ENCODE measurements at regions not wholly inside any gene's neighbourhood (a gene's known extent, or its start where the extent isn't known, plus 50 kb on each side); places are given as distances from the start of the nearest gene placed in this dataset.

GRCh38 chr5:84861306-84861705, 476.6 kb upstream of the EDIL3 start:
- Histone ChIP-seq H3K27me3 (ENCODE audit: control insufficient read depth in 1 of 2, insufficient read depth in 2 of 2, low read length in 2 of 2) (no peaks in the 10 kb centered on the region), H3K4me2 (ENCODE audit: low read depth, low read length) (no peak overlapping the region), H3K27ac (ENCODE audit: extremely low read length, insufficient read depth, low read length) (no peak overlapping the region), H3K9ac (ENCODE audit: insufficient read depth, low read depth, low read length) (no peak overlapping the region), H3K79me2 (ENCODE audit: insufficient read depth, low read length) (no peaks in the 10 kb centered on the region), H3K9me3 (ENCODE audit: low read length) (no peaks in the 10 kb centered on the region), H3K36me3 (replicated peaks in 1 of 2; ENCODE audit: control insufficient read depth in 1 of 2, insufficient read depth in 2 of 2, low read length in 2 of 2) (no peaks in the 10 kb centered on the region), H3K4me1 (ENCODE audit: insufficient read depth, low read length) (no peaks in the 10 kb centered on the region), H4K20me1 (ENCODE audit: insufficient read depth, low read length) (no peaks in the 10 kb centered on the region), H3K4me3 (replicated peaks in 1 of 3; ENCODE audit: insufficient read depth in 1 of 3, low read depth in 2 of 3, low read length in 3 of 3) (no peak overlapping the region), H2AFZ (ENCODE audit: low read length) (no peak overlapping the region)
- ChIA-PET POLR2A (no interaction called here), CTCF (ENCODE audit: low intra/inter-chr PET ratio, low total read pairs) (no interaction called here)
- BruUV-seq (replicated peaks) = no TSS peak
- FAIRE-seq (no peak), ATAC-seq (no peak), DNase-seq (ENCODE audit: low spot score) (no peak)
- intact Hi-C loops (cut with micrococcal nuclease; ENCODE audit: unreplicated experiment) = no loop called here
- WGBS (ENCODE audit: low lambda C conversion rate) = 0% methylated on average over 2 of the region's 2 CpGs
- in situ Hi-C loops (cut with HindIII; ENCODE audit: extremely low pct_ligation_motif_present, low pct_unique_long_range_greater_than_20kb) = no loop called here
- TF ChIP-seq KLF6 (CRISPR knock-in tag; IDR thresholded peaks at IDR 0.05) (no peak), FOXJ3 (CRISPR knock-in tag; IDR thresholded peaks at IDR 0.05; ENCODE audit: borderline replicate concordance) (no peak), NFE2L2 (IDR thresholded peaks at IDR 0.05; ENCODE audit: low read length) (no peak), REPIN1 (CRISPR knock-in tag; IDR thresholded peaks at IDR 0.05; ENCODE audit: borderline replicate concordance, low read depth) (no peak), KDM1A (CRISPR knock-in tag; IDR thresholded peaks at IDR 0.05) (no peak), HNRNPLL (IDR thresholded peaks at IDR 0.05; ENCODE audit: low read depth, low read length, poor library complexity, severe bottlenecking) (no peak), JUND (CRISPR knock-in tag; IDR thresholded peaks at IDR 0.05) (no peak), SCMH1 (CRISPR knock-in tag; IDR thresholded peaks at IDR 0.05; ENCODE audit: borderline replicate concordance) (no peak), HIC2 (CRISPR knock-in tag; IDR thresholded peaks at IDR 0.05; ENCODE audit: low read depth) (no peak), NFIB (CRISPR knock-in tag; IDR thresholded peaks at IDR 0.05; ENCODE audit: borderline replicate concordance) (no peak), ZNF703 (CRISPR knock-in tag; IDR thresholded peaks at IDR 0.05; ENCODE audit: borderline replicate concordance) (no peak)
- TF ChIP-seq, protein P1, sequence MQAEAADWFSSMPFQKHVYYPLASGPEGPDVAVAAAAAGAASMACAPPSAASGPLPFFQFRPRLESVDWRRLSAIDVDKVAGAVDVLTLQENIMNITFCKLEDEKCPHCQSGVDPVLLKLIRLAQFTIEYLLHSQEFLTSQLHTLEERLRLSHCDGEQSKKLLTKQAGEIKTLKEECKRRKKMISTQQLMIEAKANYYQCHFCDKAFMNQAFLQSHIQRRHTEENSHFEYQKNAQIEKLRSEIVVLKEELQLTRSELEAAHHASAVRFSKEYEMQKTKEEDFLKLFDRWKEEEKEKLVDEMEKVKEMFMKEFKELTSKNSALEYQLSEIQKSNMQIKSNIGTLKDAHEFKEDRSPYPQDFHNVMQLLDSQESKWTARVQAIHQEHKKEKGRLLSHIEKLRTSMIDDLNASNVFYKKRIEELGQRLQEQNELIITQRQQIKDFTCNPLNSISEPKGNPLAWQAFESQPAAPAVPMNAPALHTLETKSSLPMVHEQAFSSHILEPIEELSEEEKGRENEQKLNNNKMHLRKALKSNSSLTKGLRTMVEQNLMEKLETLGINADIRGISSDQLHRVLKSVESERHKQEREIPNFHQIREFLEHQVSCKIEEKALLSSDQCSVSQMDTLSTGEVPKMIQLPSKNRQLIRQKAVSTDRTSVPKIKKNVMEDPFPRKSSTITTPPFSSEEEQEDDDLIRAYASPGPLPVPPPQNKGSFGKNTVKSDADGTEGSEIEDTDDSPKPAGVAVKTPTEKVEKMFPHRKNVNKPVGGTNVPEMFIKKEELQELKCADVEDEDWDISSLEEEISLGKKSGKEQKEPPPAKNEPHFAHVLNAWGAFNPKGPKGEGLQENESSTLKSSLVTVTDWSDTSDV (CRISPR knock-in tag; IDR thresholded peaks at IDR 0.05) = no peak
- TF ChIP-seq, protein P2, sequence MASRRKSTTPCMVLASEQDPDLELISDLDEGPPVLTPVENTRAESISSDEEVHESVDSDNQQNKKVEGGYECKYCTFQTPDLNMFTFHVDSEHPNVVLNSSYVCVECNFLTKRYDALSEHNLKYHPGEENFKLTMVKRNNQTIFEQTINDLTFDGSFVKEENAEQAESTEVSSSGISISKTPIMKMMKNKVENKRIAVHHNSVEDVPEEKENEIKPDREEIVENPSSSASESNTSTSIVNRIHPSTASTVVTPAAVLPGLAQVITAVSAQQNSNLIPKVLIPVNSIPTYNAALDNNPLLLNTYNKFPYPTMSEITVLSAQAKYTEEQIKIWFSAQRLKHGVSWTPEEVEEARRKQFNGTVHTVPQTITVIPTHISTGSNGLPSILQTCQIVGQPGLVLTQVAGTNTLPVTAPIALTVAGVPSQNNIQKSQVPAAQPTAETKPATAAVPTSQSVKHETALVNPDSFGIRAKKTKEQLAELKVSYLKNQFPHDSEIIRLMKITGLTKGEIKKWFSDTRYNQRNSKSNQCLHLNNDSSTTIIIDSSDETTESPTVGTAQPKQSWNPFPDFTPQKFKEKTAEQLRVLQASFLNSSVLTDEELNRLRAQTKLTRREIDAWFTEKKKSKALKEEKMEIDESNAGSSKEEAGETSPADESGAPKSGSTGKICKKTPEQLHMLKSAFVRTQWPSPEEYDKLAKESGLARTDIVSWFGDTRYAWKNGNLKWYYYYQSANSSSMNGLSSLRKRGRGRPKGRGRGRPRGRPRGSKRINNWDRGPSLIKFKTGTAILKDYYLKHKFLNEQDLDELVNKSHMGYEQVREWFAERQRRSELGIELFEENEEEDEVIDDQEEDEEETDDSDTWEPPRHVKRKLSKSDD (CRISPR knock-in tag; IDR thresholded peaks at IDR 0.05; ENCODE audit: low read depth) = no peak
- TF ChIP-seq, protein P3, sequence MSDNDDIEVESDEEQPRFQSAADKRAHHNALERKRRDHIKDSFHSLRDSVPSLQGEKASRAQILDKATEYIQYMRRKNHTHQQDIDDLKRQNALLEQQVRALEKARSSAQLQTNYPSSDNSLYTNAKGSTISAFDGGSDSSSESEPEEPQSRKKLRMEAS (IDR thresholded peaks at IDR 0.05) = no peak
- TF ChIP-seq, protein P4, sequence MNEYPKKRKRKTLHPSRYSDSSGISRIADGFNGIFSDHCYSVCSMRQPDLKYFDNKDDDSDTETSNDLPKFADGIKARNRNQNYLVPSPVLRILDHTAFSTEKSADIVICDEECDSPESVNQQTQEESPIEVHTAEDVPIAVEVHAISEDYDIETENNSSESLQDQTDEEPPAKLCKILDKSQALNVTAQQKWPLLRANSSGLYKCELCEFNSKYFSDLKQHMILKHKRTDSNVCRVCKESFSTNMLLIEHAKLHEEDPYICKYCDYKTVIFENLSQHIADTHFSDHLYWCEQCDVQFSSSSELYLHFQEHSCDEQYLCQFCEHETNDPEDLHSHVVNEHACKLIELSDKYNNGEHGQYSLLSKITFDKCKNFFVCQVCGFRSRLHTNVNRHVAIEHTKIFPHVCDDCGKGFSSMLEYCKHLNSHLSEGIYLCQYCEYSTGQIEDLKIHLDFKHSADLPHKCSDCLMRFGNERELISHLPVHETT (CRISPR knock-in tag; conservative IDR thresholded peaks at IDR 0.05) = no peak

Measured in HepG2 (cell line).